ENCODE measurements at regions not wholly inside any gene's neighbourhood (a gene's known extent, or its start where the extent isn't known, plus 50 kb on each side); places are given as distances from the start of the nearest gene placed in this dataset.

GRCh38 chr2:234834228-234834923, 117.4 kb upstream of the SH3BP4 start:
- no peak for DNase-seq

- DNase-seq = no peak
These were observed 121.0 kb upstream of the SH3BP4 start for GRCh38 chr2:234830853-234831252.

DNA sequence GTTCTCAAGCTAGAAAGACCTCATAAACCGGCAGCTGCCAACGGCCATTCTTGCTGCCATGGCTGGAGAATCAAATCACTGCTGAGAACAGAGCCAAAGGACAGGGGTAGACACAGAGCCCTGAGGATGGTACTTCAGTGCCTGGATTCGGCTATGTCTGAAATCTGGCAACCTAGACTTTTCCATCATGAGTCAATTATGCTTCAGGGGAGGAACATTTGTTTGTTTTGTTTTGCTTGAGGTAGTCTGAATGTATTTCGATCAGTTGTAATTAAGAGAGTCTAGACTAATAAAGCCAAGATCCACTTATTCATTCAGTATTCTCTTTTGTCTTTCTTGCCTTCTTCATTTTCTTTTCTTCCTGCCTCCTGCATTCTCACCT, 122.8 kb upstream of the SH3BP4 start:
- no peak for DNase-seq

- no peak for DNase-seq
These were observed 123.3 kb upstream of the SH3BP4 start for GRCh38 chr2:234828382-234829073.

DNA sequence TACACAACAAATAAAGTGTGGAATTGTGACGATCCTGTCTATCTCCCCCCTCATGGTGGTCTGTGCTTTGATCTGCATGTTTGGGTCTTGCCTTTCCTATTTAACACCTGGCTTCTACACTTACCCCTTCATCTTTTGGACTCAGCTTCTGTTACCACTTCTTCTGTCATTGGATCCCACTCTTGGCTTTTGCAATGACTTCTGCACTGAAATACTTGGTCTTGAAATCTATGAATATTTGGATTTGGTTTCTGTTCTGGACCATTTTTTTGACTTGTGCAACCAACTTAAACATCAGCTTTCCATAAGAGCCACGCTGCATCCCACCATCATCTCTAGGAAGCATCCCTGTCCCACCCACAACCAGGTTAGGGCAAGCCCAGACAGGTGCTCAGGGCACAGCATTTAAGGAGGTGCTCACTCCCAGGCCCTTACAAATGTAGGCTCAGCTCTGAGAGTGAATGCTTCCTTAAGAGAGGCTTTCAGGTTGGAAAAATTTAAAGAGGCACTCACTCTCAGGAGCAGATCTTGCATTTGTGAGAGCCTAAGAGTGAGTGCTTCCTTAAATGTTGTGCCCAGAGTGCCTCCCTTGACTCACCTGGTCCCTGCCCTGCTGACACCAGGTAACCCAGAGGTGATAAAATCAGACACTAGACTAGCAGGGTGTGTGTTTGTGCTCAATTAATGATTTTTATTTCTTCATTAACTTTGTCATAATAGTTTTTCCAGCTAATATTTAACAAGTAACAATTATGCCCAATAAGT, 124.5 kb upstream of the SH3BP4 start:
- no peak for DNase-seq

- DNase-seq = no peak
These were observed 125.1 kb upstream of the SH3BP4 start for GRCh38 chr2:234826681-234827080.

GRCh38 chr2:234825616-234826015, 126.2 kb upstream of the SH3BP4 start:
- DNase-seq = no peak

DNA sequence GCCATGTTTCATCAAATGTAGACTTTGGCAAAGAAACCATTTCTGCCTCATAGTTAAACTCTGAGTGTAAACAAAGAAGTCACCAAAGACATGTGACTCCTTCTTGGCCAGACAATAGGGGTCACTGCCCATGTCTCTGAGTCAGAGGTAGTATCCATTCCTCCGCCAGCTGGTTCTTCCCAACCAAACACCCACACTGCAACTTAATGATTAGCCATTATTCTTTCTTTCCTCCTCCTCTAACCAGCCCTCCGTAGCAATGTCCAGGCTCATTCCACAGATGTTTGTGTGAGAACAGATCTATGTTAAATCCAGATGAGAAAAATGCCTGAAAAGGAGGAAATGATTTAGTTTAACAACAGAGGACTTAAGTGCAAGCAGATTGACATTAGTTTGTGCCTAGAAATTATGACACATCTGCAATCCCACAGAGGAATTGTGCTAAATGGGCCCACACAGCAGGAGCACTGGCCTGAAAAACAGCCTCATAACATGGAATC, 127.9 kb upstream of the SH3BP4 start:
- no peak for DNase-seq

- no peak for DNase-seq
These were observed 128.5 kb upstream of the SH3BP4 start for GRCh38 chr2:234823196-234823876.

- DNase-seq = no peak
These were observed 129.8 kb upstream of the SH3BP4 start for GRCh38 chr2:234821946-234822475.

DNA sequence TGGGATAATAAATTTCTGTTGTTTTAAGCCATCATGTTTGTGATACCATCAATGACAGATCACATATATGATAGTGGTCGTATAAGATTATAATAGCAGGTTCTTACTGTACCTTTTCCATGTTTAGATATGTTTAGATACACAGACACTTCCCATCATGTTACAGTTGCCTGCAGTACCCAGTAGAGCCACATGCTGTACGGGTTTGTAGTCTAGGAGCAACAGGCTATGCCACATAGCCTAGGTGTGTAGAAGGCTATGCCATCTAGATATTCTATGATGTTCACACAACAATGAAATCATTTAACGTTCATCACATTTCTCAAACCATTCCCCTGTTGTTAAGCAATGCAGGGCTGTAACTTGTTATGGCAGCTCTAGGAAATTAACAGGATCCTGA, 132.9 kb upstream of the SH3BP4 start:
- DNase-seq = no peak

GRCh38 chr2:234816491-234816890, 135.3 kb upstream of the SH3BP4 start:
- no peak for DNase-seq

DNA sequence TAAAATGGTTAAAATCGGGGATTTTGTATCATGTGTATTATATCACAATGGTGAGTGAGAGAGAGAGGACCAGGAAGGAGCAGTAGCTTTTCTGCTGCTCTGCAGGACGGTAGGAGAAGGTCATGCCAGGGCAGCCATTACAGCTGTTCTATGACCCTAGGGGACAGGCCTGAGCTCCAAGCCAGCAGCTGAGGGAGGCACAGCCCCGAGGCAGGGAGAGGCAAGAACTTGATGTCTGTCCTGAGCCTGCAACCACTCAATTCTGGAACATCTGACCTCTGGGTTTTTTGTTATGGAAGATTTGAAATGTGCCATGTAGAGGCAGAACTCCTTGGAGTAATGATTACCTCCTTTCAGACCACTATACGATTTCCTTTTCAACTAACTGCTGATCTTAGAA, 135.8 kb upstream of the SH3BP4 start:
- DNase-seq = no peak

DNA sequence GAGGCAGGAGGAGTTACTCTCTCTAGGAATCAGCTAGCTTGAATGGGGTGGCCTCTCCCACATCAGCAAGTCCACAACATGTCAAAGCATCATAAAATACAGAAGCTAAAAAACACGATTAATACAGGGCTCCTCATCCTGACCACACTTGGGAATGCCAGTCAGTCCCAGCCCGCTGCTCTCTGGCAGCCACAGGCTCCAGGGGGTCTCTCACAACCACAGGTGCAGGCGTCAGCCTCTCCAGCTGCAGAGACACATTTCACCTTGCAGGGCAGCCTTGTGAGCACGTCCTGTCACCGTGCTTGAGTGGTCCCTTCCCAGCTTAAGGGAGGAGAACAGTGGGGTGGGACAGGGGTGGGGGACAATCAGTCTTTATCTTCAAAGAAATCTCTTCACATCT, 137.4 kb upstream of the SH3BP4 start:
- no peak for DNase-seq

DNA sequence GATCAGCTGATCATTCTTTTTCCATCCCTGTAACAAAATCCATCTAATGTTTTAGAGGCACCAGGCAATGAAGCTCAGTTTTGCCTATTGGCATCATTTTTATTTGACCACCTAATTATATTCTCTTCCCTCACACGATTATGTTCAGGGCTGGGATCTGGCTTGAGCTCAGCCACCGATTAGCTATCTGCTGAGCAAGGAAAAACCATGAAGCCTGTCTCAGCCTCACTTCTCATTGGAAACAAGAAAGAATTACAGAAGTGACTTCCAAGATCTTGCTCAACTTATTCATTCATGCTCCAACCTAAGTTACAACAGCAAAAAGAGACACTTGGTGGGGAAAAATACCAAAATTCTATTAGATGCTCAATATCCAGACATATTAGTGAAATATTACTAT, 139.0 kb upstream of the SH3BP4 start:
- DNase-seq = no peak

DNA sequence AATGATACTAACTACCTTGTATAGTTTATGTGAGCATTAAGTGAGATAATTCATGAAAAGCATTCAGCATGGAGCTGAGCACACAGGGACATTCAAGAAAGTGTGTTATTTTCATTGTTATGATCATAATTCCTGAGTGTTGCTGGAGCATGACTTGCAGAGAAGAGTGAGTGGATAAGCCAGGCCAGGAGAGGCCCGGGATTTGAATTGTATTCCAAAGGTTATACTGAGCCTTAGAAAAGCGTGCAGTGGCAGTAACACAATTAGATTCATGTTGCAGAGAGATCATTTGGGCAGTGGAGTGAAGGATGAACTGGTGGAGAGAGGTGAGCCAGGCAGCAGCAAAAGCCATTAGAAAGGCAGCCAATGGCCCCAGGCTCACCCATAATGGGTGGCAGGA, 142.9 kb upstream of the SH3BP4 start:
- no peak for DNase-seq

- DNase-seq = no peak
These were observed 145.0 kb upstream of the SH3BP4 start for GRCh38 chr2:234806818-234807217.

DNA sequence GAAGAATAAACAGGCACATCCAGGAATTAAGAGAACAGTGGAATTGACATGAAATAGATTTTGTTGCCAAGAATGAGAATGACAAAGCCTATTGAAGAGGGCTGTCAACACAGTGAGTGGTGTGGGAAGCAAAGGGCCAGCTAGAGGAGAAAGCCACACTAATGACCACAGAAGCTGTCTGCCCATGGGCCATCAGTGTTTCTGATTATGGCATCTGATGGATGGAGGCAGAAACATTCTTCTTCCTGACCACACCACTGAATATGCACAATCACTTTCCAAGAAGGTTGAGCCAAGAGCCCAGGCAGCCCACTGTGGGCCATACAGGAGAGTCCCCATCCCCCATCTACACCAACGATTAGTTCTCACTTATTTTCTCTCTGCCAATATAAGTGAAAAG, 146.0 kb upstream of the SH3BP4 start:
- DNase-seq = no peak

GRCh38 chr2:234804704-234805103, 147.1 kb upstream of the SH3BP4 start:
- DNase-seq = no peak

GRCh38 chr2:234802845-234803171, 149.0 kb upstream of the SH3BP4 start:
- DNase-seq = no peak

GRCh38 chr2:234802071-234802844, 149.6 kb upstream of the SH3BP4 start:
- no peak for DNase-seq

DNA sequence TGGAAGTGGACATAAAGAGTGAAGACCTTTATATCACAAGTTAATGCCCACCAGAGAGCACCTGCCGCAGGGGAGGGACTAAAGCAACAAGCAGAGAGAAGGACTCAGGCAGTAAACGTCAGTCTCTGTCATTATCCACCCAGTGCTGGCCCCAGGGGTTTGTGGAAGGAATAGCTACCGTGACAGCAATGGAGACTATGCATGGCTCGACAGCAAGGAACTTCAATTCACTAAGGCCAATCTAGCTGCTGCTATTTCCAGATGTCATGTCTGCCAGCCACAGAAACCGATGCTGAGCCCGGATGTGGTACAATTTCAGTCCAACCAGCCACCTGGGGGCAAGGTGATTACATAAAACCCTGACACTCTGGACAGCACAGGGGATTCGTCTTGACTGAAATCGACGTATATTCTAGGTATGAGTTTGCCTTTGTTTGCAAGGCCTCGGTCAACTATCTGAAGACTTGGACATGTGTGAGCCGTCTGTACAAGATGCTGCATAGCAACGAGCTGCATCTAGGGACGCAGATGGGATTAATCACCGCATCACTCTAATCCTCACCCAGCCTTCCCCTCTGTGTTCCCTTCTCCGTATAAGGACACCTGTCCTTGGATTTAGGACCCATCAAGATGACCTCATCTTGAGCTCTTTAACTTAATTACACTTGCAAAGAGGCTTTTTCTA, 154.1 kb upstream of the SH3BP4 start:
- no peak for DNase-seq

Data from activated CD4-positive, alpha-beta T cell treated with anti-CD3 and anti-CD28 coated beads, Interleukin-2, amount 50 U/mL, for 4 hours (primary cell).